ENCODE measurements at regions not wholly inside any gene's neighbourhood (a gene's known extent, or its start where the extent isn't known, plus 50 kb on each side); places are given as distances from the start of the nearest gene placed in this dataset.

- Histone ChIP-seq H3K27me3 (ENCODE audit: low read depth, low read length) (no peaks in the 10 kb centered on the region; the same call in 1 of the 2 replicates), H3K9ac (ENCODE audit: low read length) (no peak overlapping the region), H3K4me1 (ENCODE audit: low read length) (no peaks in the 10 kb centered on the region), H3K4me2 (ENCODE audit: low read length) (no peak overlapping the region), H3K9me3 (ENCODE audit: insufficient read depth, low read length) (no peaks in the 10 kb centered on the region), H2AFZ (ENCODE audit: low read depth, low read length) (no peak overlapping the region), H3K36me3 (replicated peaks; ENCODE audit: low read depth, low read length) (no peaks in the 10 kb centered on the region), H3K4me3 (ENCODE audit: low read length) (no peak overlapping the region), H3K27ac (ENCODE audit: low read length) (no peak overlapping the region), H3K79me2 (ENCODE audit: low read length) (no peaks in the 10 kb centered on the region), H4K20me1 (ENCODE audit: insufficient read depth, low read length) (no peaks in the 10 kb centered on the region)
- TF ChIP-seq EZH2phosphoT487 (IDR thresholded peaks at IDR 0.05; ENCODE audit: low read depth), result no peak
- TF ChIP-seq CTCF (IDR thresholded peaks at IDR 0.05; ENCODE audit: low read depth, low read length), result no peak
Observed at GRCh38 chr7:153034791-153035190, 275.2 kb downstream of the ACTR3B start.

GRCh38 chr7:153036396-153037063, 277.0 kb downstream of the ACTR3B start:
- no peak overlapping the region for H3K4me3 ChIP-seq (ENCODE audit: low read length)
- no peak overlapping the region for H3K4me2 ChIP-seq (ENCODE audit: low read length)
- TF ChIP-seq EZH2phosphoT487 (IDR thresholded peaks at IDR 0.05; ENCODE audit: low read depth) (no peak), CTCF (IDR thresholded peaks at IDR 0.05; ENCODE audit: low read depth, low read length) (no peak)
- H3K9me3 ChIP-seq (ENCODE audit: insufficient read depth, low read length), result no peaks in the 10 kb centered on the region
- no peak overlapping the region for H2AFZ ChIP-seq (ENCODE audit: low read depth, low read length)
- no peaks in the 10 kb centered on the region; the same call in 1 of the 2 replicates for H3K27me3 ChIP-seq (ENCODE audit: low read depth, low read length)
- no peaks in the 10 kb centered on the region for H3K36me3 ChIP-seq (replicated peaks; ENCODE audit: low read depth, low read length)
- H3K4me1 ChIP-seq (ENCODE audit: low read length), result no peaks in the 10 kb centered on the region
- no peak overlapping the region for H3K9ac ChIP-seq (ENCODE audit: low read length)
- no peaks in the 10 kb centered on the region for H4K20me1 ChIP-seq (ENCODE audit: insufficient read depth, low read length)
- H3K79me2 ChIP-seq (ENCODE audit: low read length), result no peaks in the 10 kb centered on the region
- H3K27ac ChIP-seq (ENCODE audit: low read length), result no peak overlapping the region

- no peak overlapping the region for H3K4me2 ChIP-seq (ENCODE audit: low read length)
- no peak overlapping the region for H2AFZ ChIP-seq (ENCODE audit: low read depth, low read length)
- no peak overlapping the region for H3K9ac ChIP-seq (ENCODE audit: low read length)
- H3K4me1 ChIP-seq (ENCODE audit: low read length), result no peaks in the 10 kb centered on the region
- no peaks in the 10 kb centered on the region for H3K36me3 ChIP-seq (replicated peaks; ENCODE audit: low read depth, low read length)
- H3K79me2 ChIP-seq (ENCODE audit: low read length), result no peaks in the 10 kb centered on the region
- TF ChIP-seq EZH2phosphoT487 (IDR thresholded peaks at IDR 0.05; ENCODE audit: low read depth), result no peak
- no peak overlapping the region for H3K4me3 ChIP-seq (ENCODE audit: low read length)
- peaks cover 4% of the 10 kb centered on the region; the same call in 1 of the 2 replicates for H3K27me3 ChIP-seq (ENCODE audit: low read depth, low read length)
- no peak overlapping the region for H3K27ac ChIP-seq (ENCODE audit: low read length)
- H4K20me1 ChIP-seq (ENCODE audit: insufficient read depth, low read length), result no peaks in the 10 kb centered on the region
- no peaks in the 10 kb centered on the region for H3K9me3 ChIP-seq (ENCODE audit: insufficient read depth, low read length)
Observed at GRCh38 chr7:153043440-153043839, 283.9 kb downstream of the ACTR3B start.

GRCh38 chr7:153044981-153045380, 285.4 kb downstream of the ACTR3B start:
- Histone ChIP-seq H3K4me2 (ENCODE audit: low read length) (no peak overlapping the region), H3K36me3 (replicated peaks; ENCODE audit: low read depth, low read length) (no peaks in the 10 kb centered on the region), H3K4me1 (ENCODE audit: low read length) (no peaks in the 10 kb centered on the region), H4K20me1 (ENCODE audit: insufficient read depth, low read length) (no peaks in the 10 kb centered on the region), H2AFZ (ENCODE audit: low read depth, low read length) (no peak overlapping the region), H3K79me2 (ENCODE audit: low read length) (no peaks in the 10 kb centered on the region), H3K9me3 (ENCODE audit: insufficient read depth, low read length) (no peaks in the 10 kb centered on the region), H3K27me3 (ENCODE audit: low read depth, low read length) (peaks cover 4% of the 10 kb centered on the region; the same call in 1 of the 2 replicates), H3K27ac (ENCODE audit: low read length) (no peak overlapping the region), H3K4me3 (ENCODE audit: low read length) (no peak overlapping the region), H3K9ac (ENCODE audit: low read length) (no peak overlapping the region)
- TF ChIP-seq CTCF (IDR thresholded peaks at IDR 0.05; ENCODE audit: low read depth, low read length) (no peak), EZH2phosphoT487 (IDR thresholded peaks at IDR 0.05; ENCODE audit: low read depth) (no peak)
